Pancreas (tissue), 10 donors: ENCODE measurements at regions not wholly inside any gene's neighbourhood (a gene's known extent, or its start where the extent isn't known, plus 50 kb on each side); places are given as distances from the start of the nearest gene placed in this dataset.

Source experiments
- ATAC-seq, 4 donors: fragments of 200-7000 bp; cut with Tn5 transposase; one replicate each; pipeline versions ENCODE4 v1.8.0 to v1.9.1; 2020; ENCODE audit warnings: mild to moderate bottlenecking in 4 of 4, moderate library complexity in 4 of 4
- DNase-seq, 6 donors: peaks; one replicate each; pipeline ENCODE4 v3.0.0-alpha.2; 2020
- FAIRE-seq: peaks from 2 replicates; lab custom pipeline; 2012; peaks lifted over from hg19 to GRCh38; lab: Jason Lieb, UNC
- H3K27ac ChIP-seq, 4 donors: fragments of 200-600 bp; sonication (generic); 1 replicate in 3 of 4; 2 replicates in 1 of 4; pipeline versions ENCODE4 v1.5.0 to v1.8.0; 2020
- H3K27me3 ChIP-seq, 4 donors: fragments of 200-600 bp; one replicate each; pipeline ENCODE4 v1.8.0; 2021
- H3K36me3 ChIP-seq, 3 donors: fragments of 200-600 bp; sonication (generic) in 1 of 3; one replicate each; pipeline versions ENCODE4 v1.5.0 to v1.8.0; 2020 to 2021
- H3K4me1 ChIP-seq, 3 donors: fragments of 200-600 bp; one replicate each; pipeline ENCODE4 v1.8.0; 2021
- H3K4me3 ChIP-seq, 4 donors: fragments of 200-600 bp; sonication (generic) in 2 of 4; one replicate each; pipeline versions ENCODE4 v1.5.0 to v1.8.0; 2020 to 2021
- H3K9me3 ChIP-seq, 4 donors: fragments of 200-600 bp; one replicate each; pipeline ENCODE4 v1.8.0; 2021
- WGBS, 2 donors: extraction: QIAGEN DNeasy Blood & Tissue Kit; methylation state at CpG; one replicate each; pipeline ENCODE4 v1.1.7; 2013; 5-methylcytosine and 5-hydroxymethylcytosine counted together
- intact Hi-C, 3 donors: fragments of 100-400 bp; cut with DNase I; formaldehyde crosslinking; loops; one replicate each; pipeline versions ENCODE4 v1.11.1 to v1.14.2; 2022
- TF ChIP-seq, protein P1 (sequence below), 4 donors: fragments of 200-600 bp; sonication (generic) in 3 of 4; IDR thresholded peaks; one replicate each; pipeline versions ENCODE4 v1.5.0 to v1.8.0; 2021; ENCODE audit warnings: antibody characterized with exemption in 4 of 4
- donor health status: healthy with polysubstance abuse.
- donor health status: DM: no; HTN: no; CAD: no; lungs with moderate emphysema.
- donor health status: DM: no; HTN: no; CAD: no.
- donor health status: control.
- donor health status: control.
- donor health status: Bipolar disorder and iron deficiency.
- donor health status: DM: yes; HTN: yes; CAD: no.
- donor health status: DM: no; HTN: no; CAD: no.
- donor health status: DM: no; HTN: no; CAD: no.
- donor health status: DM: yes; HTN: yes; CAD: no.

GRCh38 chr16:8380311-8380710 lies 210.0 kb downstream of the TMEM114 start:
- H3K27ac ChIP-seq: no peak overlapping the region
- no peaks in the 10 kb centered on the region for H3K27me3 ChIP-seq
- no peak for FAIRE-seq
- no peak for ATAC-seq
- TF ChIP-seq, protein P1, sequence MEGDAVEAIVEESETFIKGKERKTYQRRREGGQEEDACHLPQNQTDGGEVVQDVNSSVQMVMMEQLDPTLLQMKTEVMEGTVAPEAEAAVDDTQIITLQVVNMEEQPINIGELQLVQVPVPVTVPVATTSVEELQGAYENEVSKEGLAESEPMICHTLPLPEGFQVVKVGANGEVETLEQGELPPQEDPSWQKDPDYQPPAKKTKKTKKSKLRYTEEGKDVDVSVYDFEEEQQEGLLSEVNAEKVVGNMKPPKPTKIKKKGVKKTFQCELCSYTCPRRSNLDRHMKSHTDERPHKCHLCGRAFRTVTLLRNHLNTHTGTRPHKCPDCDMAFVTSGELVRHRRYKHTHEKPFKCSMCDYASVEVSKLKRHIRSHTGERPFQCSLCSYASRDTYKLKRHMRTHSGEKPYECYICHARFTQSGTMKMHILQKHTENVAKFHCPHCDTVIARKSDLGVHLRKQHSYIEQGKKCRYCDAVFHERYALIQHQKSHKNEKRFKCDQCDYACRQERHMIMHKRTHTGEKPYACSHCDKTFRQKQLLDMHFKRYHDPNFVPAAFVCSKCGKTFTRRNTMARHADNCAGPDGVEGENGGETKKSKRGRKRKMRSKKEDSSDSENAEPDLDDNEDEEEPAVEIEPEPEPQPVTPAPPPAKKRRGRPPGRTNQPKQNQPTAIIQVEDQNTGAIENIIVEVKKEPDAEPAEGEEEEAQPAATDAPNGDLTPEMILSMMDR (IDR thresholded peaks at IDR 0.05): no peak
- no peaks in the 10 kb centered on the region for H3K9me3 ChIP-seq
- H3K36me3 ChIP-seq: no peaks in the 10 kb centered on the region
- intact Hi-C loops: no loop called here
- no peaks in the 10 kb centered on the region for H3K4me1 ChIP-seq
- no peak overlapping the region for H3K4me3 ChIP-seq
- DNase-seq: no peak
- whole genome bisulfite sequencing, 2 donors: 44 to 63% methylated on average over 6 of the region's 6 CpGs

GRCh38 chr16:8377864-8378263 lies 212.4 kb downstream of the TMEM114 start:
- Histone ChIP-seq H3K36me3 (no peaks in the 10 kb centered on the region), H3K27me3 (no peaks in the 10 kb centered on the region), H3K4me3 (no peak overlapping the region), H3K4me1 (no peaks in the 10 kb centered on the region), H3K9me3 (no peaks in the 10 kb centered on the region), H3K27ac (no peak overlapping the region)
- TF ChIP-seq, protein P1 (IDR thresholded peaks at IDR 0.05): no peak
- ATAC-seq: no peak
- no peak for FAIRE-seq
- no peak for DNase-seq
- WGBS, 2 donors: 80% methylated on average over 3 of the region's 3 CpGs
- intact Hi-C loops: no loop called here

GRCh38 chr16:8376858-8377257 lies 213.5 kb downstream of the TMEM114 start:
- H3K27me3 ChIP-seq: no peaks in the 10 kb centered on the region
- intact Hi-C loops: no loop called here
- ATAC-seq: no peak
- H3K9me3 ChIP-seq: no peaks in the 10 kb centered on the region
- TF ChIP-seq, protein P1 (IDR thresholded peaks at IDR 0.05): no peak
- no peak for FAIRE-seq
- no peak for DNase-seq
- H3K4me3 ChIP-seq: no peak overlapping the region
- no peaks in the 10 kb centered on the region for H3K4me1 ChIP-seq
- H3K36me3 ChIP-seq: no peaks in the 10 kb centered on the region
- H3K27ac ChIP-seq: no peak overlapping the region

DNA sequence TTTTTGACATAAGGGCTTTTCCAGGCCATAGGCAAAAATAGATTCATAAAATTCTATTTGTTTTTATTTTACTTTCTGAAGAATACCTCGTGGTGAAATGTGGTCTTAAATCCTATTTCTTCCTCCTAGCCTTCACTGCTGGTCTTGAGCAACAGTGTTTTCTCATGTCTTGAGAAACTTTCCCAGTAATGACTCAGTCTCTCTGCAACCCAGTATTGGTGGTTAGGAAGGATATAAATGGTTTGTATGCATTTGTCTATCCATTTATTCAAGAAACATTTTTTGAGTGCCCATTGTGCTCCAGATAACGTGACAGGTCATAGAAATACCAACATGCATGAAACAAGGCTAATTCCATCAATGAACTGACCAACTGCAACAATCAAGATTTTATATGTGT lies 213.9 kb downstream of the TMEM114 start:
- no peaks in the 10 kb centered on the region for H3K4me1 ChIP-seq
- H3K9me3 ChIP-seq: no peaks in the 10 kb centered on the region
- no peaks in the 10 kb centered on the region for H3K27me3 ChIP-seq
- DNase-seq (no peak), ATAC-seq (no peak), FAIRE-seq (no peak)
- no peak overlapping the region for H3K4me3 ChIP-seq
- no peak overlapping the region for H3K27ac ChIP-seq
- TF ChIP-seq, protein P1 (IDR thresholded peaks at IDR 0.05): no peak
- intact Hi-C loops: no loop called here
- WGBS, 2 donors: 55 to 76% methylated on average over 2 of the region's 2 CpGs
- no peaks in the 10 kb centered on the region for H3K36me3 ChIP-seq

DNA sequence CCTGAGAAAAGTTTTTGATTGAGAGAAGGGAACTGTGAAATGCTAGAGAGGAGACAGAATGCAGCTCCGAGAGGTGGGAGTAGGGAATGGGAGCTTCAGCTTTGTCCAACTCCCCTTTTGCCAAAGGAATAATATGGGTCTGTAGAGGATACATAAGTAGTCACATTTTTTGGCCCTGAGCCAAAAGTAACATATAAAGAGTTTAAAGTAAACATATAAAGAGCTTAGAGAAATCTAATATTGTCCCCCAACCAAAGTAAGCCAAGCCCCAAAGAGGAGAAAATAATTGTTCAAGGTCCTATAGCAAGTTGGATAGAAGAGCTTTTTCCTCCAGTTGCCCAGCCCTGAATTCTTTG lies 215.1 kb downstream of the TMEM114 start:
- intact Hi-C loops: no loop called here
- no peak for DNase-seq
- no peaks in the 10 kb centered on the region for H3K27me3 ChIP-seq
- no peak overlapping the region for H3K27ac ChIP-seq
- no peak overlapping the region for H3K4me3 ChIP-seq
- no peaks in the 10 kb centered on the region for H3K9me3 ChIP-seq
- WGBS, 2 donors: 76 to 77% methylated on average over 1 of the region's 1 CpG
- no peaks in the 10 kb centered on the region for H3K36me3 ChIP-seq
- FAIRE-seq: no peak
- no peaks in the 10 kb centered on the region for H3K4me1 ChIP-seq
- TF ChIP-seq, protein P1 (IDR thresholded peaks at IDR 0.05): no peak
- no peak for ATAC-seq
